ENCODE measurements at regions not wholly inside any gene's neighbourhood (a gene's known extent, or its start where the extent isn't known, plus 50 kb on each side); places are given as distances from the start of the nearest gene placed in this dataset.
A peak's percentile ranks its signal among the peaks of the same experiment; 100 is the strongest.

GRCh38 chr6:19501737-19502245 is 335.4 kb upstream of the ID4 start:
- Histone ChIP-seq H3K36me3 (ENCODE audit: control insufficient read depth, insufficient read depth, low read length) (no peaks in the 10 kb centered on the region), H3K9me3 (replicated peaks; ENCODE audit: control insufficient read depth, low read depth, low read length) (peaks cover 10% of the 10 kb centered on the region), H3K27ac (ENCODE audit: low read length) (no peak overlapping the region), H3K4me1 (ENCODE audit: control insufficient read depth, insufficient read depth, low read length) (no peaks in the 10 kb centered on the region), H3K4me3 (ENCODE audit: low read length) (no peak overlapping the region), H3K27me3 (ENCODE audit: control insufficient read depth, insufficient read depth, low read length) (no peaks in the 10 kb centered on the region)
- WGBS (ENCODE audit: insufficient coverage) = 100% methylated on average over 2 of the region's 3 CpGs
- no peak for DNase-seq

- Histone ChIP-seq H3K36me3 (ENCODE audit: control insufficient read depth, insufficient read depth, low read length) (no peaks in the 10 kb centered on the region), H3K4me1 (ENCODE audit: control insufficient read depth, insufficient read depth, low read length) (no peaks in the 10 kb centered on the region), H3K4me3 (ENCODE audit: low read length) (no peak overlapping the region), H3K27me3 (ENCODE audit: control insufficient read depth, insufficient read depth, low read length) (no peaks in the 10 kb centered on the region), H3K9me3 (replicated peaks; ENCODE audit: control insufficient read depth, low read depth, low read length) (peaks cover 12% of the 10 kb centered on the region), H3K27ac (ENCODE audit: low read length) (no peak overlapping the region)
- peak; percentile 4 for DNase-seq
- no CpG with 5 or more reads among the region's 2 CpGs for WGBS (ENCODE audit: insufficient coverage)
Observed at GRCh38 chr6:19502301-19502700, 334.9 kb upstream of the ID4 start.

DNA sequence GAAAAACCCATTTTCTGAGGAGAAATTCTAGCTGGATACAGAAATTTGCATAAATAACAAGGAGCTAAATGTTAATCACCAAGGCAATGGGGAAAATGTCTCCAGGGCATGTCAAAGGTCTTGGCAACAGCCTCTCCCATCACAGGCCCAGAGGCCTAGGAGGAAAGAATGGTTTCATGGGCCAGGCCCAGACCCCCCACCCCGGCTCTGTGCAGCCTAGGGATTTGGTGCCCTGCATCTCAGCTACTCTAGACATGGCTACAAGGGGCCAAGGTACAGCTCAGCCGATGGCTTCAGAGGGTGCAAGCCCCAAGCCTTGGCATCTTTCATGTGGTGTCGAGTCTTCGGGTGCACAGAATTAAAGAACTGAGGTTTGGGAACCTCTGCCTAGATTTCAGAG is 321.2 kb upstream of the ID4 start:
- no peak for DNase-seq
- Histone ChIP-seq H3K9me3 (replicated peaks; ENCODE audit: control insufficient read depth, low read depth, low read length) (peaks cover 22% of the 10 kb centered on the region), H3K4me3 (ENCODE audit: low read length) (no peak overlapping the region), H3K4me1 (ENCODE audit: control insufficient read depth, insufficient read depth, low read length) (no peaks in the 10 kb centered on the region), H3K27ac (ENCODE audit: low read length) (no peak overlapping the region), H3K27me3 (ENCODE audit: control insufficient read depth, insufficient read depth, low read length) (no peaks in the 10 kb centered on the region), H3K36me3 (ENCODE audit: control insufficient read depth, insufficient read depth, low read length) (no peaks in the 10 kb centered on the region)
- WGBS (ENCODE audit: insufficient coverage) = 79% methylated on average over 4 of the region's 4 CpGs

GRCh38 chr6:19519941-19520340 is 317.2 kb upstream of the ID4 start:
- Histone ChIP-seq H3K9me3 (replicated peaks; ENCODE audit: control insufficient read depth, low read depth, low read length) (peaks cover 17% of the 10 kb centered on the region), H3K4me1 (ENCODE audit: control insufficient read depth, insufficient read depth, low read length) (peaks cover 2% of the 10 kb centered on the region), H3K27ac (ENCODE audit: low read length) (no peak overlapping the region), H3K27me3 (ENCODE audit: control insufficient read depth, insufficient read depth, low read length) (no peaks in the 10 kb centered on the region), H3K4me3 (ENCODE audit: low read length) (no peak overlapping the region), H3K36me3 (ENCODE audit: control insufficient read depth, insufficient read depth, low read length) (no peaks in the 10 kb centered on the region)
- DNase-seq = no peak
- no CpG with 5 or more reads among the region's 2 CpGs for WGBS (ENCODE audit: insufficient coverage)

DNA sequence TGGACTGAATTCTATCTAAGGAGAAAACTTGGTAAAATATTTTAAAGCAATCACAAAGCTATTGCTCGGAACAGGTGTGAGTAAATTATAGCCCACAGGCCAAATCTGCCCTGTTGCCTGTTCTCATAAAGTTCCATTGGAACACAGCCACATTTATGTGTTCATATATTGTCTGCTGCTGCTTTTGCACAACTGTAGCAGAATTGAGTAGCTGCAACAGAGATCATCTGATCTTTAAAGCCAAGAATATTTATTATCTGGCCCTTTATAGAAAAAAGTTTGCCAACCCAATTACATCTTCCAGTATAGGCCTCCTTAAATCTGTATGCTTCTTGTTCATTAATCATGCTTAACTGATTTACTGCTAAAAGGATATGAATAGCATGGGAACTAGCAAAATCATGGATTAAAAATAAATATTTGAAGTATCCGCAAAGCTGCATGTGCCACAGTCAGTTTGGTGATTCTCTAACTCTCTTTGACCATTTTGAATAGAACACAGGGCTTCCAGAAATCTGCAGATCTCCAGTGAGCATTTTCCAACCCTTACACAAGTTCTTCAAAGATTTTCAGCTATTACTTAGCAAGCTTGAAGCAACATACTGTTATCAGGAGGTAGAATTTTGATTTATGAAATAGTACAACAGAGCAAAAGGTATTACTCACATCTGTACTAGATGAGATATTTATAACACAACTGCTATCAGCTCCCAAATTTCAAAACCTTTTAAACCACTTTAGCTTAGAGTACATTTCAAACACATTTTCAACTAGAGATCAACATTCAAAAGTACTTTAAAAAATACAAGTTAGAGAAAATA is 312.6 kb upstream of the ID4 start:
- Histone ChIP-seq H3K9me3 (replicated peaks; ENCODE audit: control insufficient read depth, low read depth, low read length) (no peaks in the 10 kb centered on the region), H3K4me1 (ENCODE audit: control insufficient read depth, insufficient read depth, low read length) (peaks cover 2% of the 10 kb centered on the region), H3K36me3 (ENCODE audit: control insufficient read depth, insufficient read depth, low read length) (no peaks in the 10 kb centered on the region), H3K27me3 (ENCODE audit: control insufficient read depth, insufficient read depth, low read length) (no peaks in the 10 kb centered on the region), H3K27ac (ENCODE audit: low read length) (no peak overlapping the region), H3K4me3 (ENCODE audit: low read length) (no peak overlapping the region)
- 20% methylated on average over 2 of the region's 2 CpGs for WGBS (ENCODE audit: insufficient coverage)
- DNase-seq = peak; percentile 73

- peak; percentile 86 for DNase-seq
- Histone ChIP-seq H3K4me1 (ENCODE audit: control insufficient read depth, insufficient read depth, low read length) (peaks cover 2% of the 10 kb centered on the region), H3K9me3 (replicated peaks; ENCODE audit: control insufficient read depth, low read depth, low read length) (no peaks in the 10 kb centered on the region), H3K27ac (ENCODE audit: low read length) (no peak overlapping the region), H3K27me3 (ENCODE audit: control insufficient read depth, insufficient read depth, low read length) (no peaks in the 10 kb centered on the region), H3K36me3 (ENCODE audit: control insufficient read depth, insufficient read depth, low read length) (no peaks in the 10 kb centered on the region), H3K4me3 (ENCODE audit: low read length) (no peak overlapping the region)
- WGBS (ENCODE audit: insufficient coverage) = no CpG with 5 or more reads among the region's 3 CpGs
Observed at GRCh38 chr6:19525673-19526072, 311.5 kb upstream of the ID4 start.

GRCh38 chr6:19530188-19530587 is 307.0 kb upstream of the ID4 start:
- no peaks in the 10 kb centered on the region for H3K27me3 ChIP-seq (ENCODE audit: control insufficient read depth, insufficient read depth, low read length)
- no peaks in the 10 kb centered on the region for H3K4me1 ChIP-seq (ENCODE audit: control insufficient read depth, insufficient read depth, low read length)
- no peaks in the 10 kb centered on the region for H3K36me3 ChIP-seq (ENCODE audit: control insufficient read depth, insufficient read depth, low read length)
- no peak for DNase-seq
- no peaks in the 10 kb centered on the region for H3K9me3 ChIP-seq (replicated peaks; ENCODE audit: control insufficient read depth, low read depth, low read length)
- no peak overlapping the region for H3K27ac ChIP-seq (ENCODE audit: low read length)
- no peak overlapping the region for H3K4me3 ChIP-seq (ENCODE audit: low read length)
- WGBS (ENCODE audit: insufficient coverage) = no CpG with 5 or more reads among the region's 1 CpG

DNA sequence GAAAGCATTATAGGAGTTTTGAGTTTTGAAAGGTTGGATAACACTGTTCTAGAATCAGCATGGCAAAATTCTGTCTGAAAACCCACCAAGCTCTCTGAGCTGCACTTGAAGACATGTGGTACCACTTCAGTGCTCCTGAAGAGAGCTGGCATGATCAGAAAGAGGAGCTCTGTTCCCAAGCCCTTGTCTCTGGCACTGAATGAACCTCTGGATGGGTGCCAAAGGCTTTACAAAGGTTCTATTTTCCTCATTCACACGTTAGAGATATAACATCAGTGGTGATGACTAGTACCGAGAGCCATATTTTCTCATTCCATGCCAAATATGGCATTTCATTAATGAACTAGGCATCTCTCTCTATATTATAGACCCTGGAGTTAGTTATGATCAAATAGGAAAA is 301.8 kb upstream of the ID4 start:
- H3K36me3 ChIP-seq (ENCODE audit: control insufficient read depth, insufficient read depth, low read length) = no peaks in the 10 kb centered on the region
- H3K27ac ChIP-seq (ENCODE audit: low read length) = no peak overlapping the region
- H3K4me3 ChIP-seq (ENCODE audit: low read length) = no peak overlapping the region
- H3K9me3 ChIP-seq (replicated peaks; ENCODE audit: control insufficient read depth, low read depth, low read length) = no peaks in the 10 kb centered on the region
- H3K4me1 ChIP-seq (ENCODE audit: control insufficient read depth, insufficient read depth, low read length) = no peaks in the 10 kb centered on the region
- WGBS (ENCODE audit: insufficient coverage) = no CpG with 5 or more reads among the region's 2 CpGs
- DNase-seq = no peak
- H3K27me3 ChIP-seq (ENCODE audit: control insufficient read depth, insufficient read depth, low read length) = no peaks in the 10 kb centered on the region

GRCh38 chr6:19536838-19537237 is 300.3 kb upstream of the ID4 start:
- WGBS (ENCODE audit: insufficient coverage) = 67% methylated on average over 1 of the region's 3 CpGs
- H3K9me3 ChIP-seq (replicated peaks; ENCODE audit: control insufficient read depth, low read depth, low read length) = no peaks in the 10 kb centered on the region
- H3K27ac ChIP-seq (ENCODE audit: low read length) = no peak overlapping the region
- H3K4me1 ChIP-seq (ENCODE audit: control insufficient read depth, insufficient read depth, low read length) = no peaks in the 10 kb centered on the region
- no peak for DNase-seq
- no peak overlapping the region for H3K4me3 ChIP-seq (ENCODE audit: low read length)
- H3K27me3 ChIP-seq (ENCODE audit: control insufficient read depth, insufficient read depth, low read length) = no peaks in the 10 kb centered on the region
- H3K36me3 ChIP-seq (ENCODE audit: control insufficient read depth, insufficient read depth, low read length) = no peaks in the 10 kb centered on the region

GRCh38 chr6:19538096-19538495 is 299.1 kb upstream of the ID4 start:
- no peak for DNase-seq

More at GRCh38 chr6:19538096-19538495, 299.1 kb upstream of the ID4 start:
- Histone ChIP-seq H3K4me3 (ENCODE audit: low read length) (no peak overlapping the region), H3K27ac (ENCODE audit: low read length) (no peak overlapping the region), H3K4me1 (ENCODE audit: control insufficient read depth, insufficient read depth, low read length) (no peaks in the 10 kb centered on the region), H3K9me3 (replicated peaks; ENCODE audit: control insufficient read depth, low read depth, low read length) (no peaks in the 10 kb centered on the region), H3K27me3 (ENCODE audit: control insufficient read depth, insufficient read depth, low read length) (no peaks in the 10 kb centered on the region), H3K36me3 (ENCODE audit: control insufficient read depth, insufficient read depth, low read length) (no peaks in the 10 kb centered on the region)
- WGBS (ENCODE audit: insufficient coverage) = 73% methylated on average over 9 of the region's 12 CpGs
